GM12878 (cell line): ENCODE measurements at regions not wholly inside any gene's neighbourhood (a gene's known extent, or its start where the extent isn't known, plus 50 kb on each side); places are given as distances from the start of the nearest gene placed in this dataset.

Source experiments
- ATAC-seq: fragments of 200-7000 bp; cut with Tn5 transposase; 3 replicates; pipeline ENCODE4 v1.9.1; 2020; ENCODE audit warnings: mild to moderate bottlenecking, moderate library complexity
- BruUV-seq: library from RNA; stranded (reverse); fragments of 400-500 nt; replicated peaks from 2 replicates; lab custom pipeline; 2021; lab: Mats Ljungman, UMichigan
- CTCF ChIA-PET: fragments of 300-600 bp; sonication (Branson Sonifier 250); formaldehyde crosslinking; extraction: SDS; loops from one replicate; lab custom pipeline; 2021; ENCODE audit warnings: inconsistent platforms; lab: Yijun Ruan, JAX
- POLR2A ChIA-PET: fragments of 350-600 bp; formaldehyde crosslinking; extraction: SDS; loops from one replicate; lab custom pipeline; 2021; ENCODE audit warnings: inconsistent platforms; lab: Charles Lee
- RAD21 ChIA-PET: fragments of 300-600 bp; sonication (Branson Sonifier 250); formaldehyde crosslinking; loops from one replicate; lab custom pipeline; 2023; ENCODE audit warnings: antibody characterized with exemption; ENCODE audit not compliant: unreplicated experiment; lab: Charles Lee
- SMC1A ChIA-PET: fragments of 300-600 bp; sonication (Branson Sonifier 250); formaldehyde crosslinking; loops from one replicate; lab custom pipeline; 2023; ENCODE audit not compliant: unreplicated experiment, uncharacterized antibody; lab: Charles Lee
- DNase-seq: peaks from one replicate; pipeline ENCODE4 v3.0.0-alpha.2; 2011; ENCODE audit warnings: low read depth, low spot score
- FAIRE-seq: peaks from 3 replicates; lab custom pipeline; 2011; peaks lifted over from hg19 to GRCh38; lab: Jason Lieb, UNC
- H2AFZ ChIP-seq: 2 replicates; pipeline ENCODE4 v1.6.0; 2011; ENCODE audit warnings: low read depth, low read length, control low read depth; ENCODE audit not compliant: control insufficient read depth
- H3K27ac ChIP-seq: 2 replicates; pipeline ENCODE4 v1.5.1; 2011; ENCODE audit warnings: control low read depth; ENCODE audit not compliant: control insufficient read depth, insufficient read depth
- H3K27me3 ChIP-seq, 2 experiments: replicated peaks in 1 of 2; 2 replicates each; pipeline versions ENCODE4 v1.6.0 to v1.6.1; 2011; ENCODE audit warnings: low read length in 1 of 2; ENCODE audit not compliant: control insufficient read depth in 2 of 2, insufficient read depth in 2 of 2
- H3K36me3 ChIP-seq, 2 experiments: 2 replicates each; pipeline ENCODE4 v1.5.1; 2011; ENCODE audit warnings: low read length in 1 of 2; ENCODE audit not compliant: control insufficient read depth in 2 of 2, insufficient read depth in 2 of 2
- H3K4me1 ChIP-seq: 2 replicates; pipeline ENCODE4 v1.6.1; 2011; ENCODE audit warnings: mild to moderate bottlenecking, low read length, moderate library complexity, mixed read lengths; ENCODE audit not compliant: control insufficient read depth, insufficient read depth
- H3K4me2 ChIP-seq: 2 replicates; pipeline ENCODE4 v1.6.0; 2011; ENCODE audit warnings: control low read depth; ENCODE audit not compliant: control insufficient read depth, insufficient read depth
- H3K4me3 ChIP-seq: fragments of 200-600 bp; sonication (generic); 2 replicates; pipeline ENCODE4 v1.5.1; 2016
- H3K79me2 ChIP-seq: 2 replicates; pipeline ENCODE4 v1.6.0; 2011; ENCODE audit warnings: low read length; ENCODE audit not compliant: control insufficient read depth, insufficient read depth
- H3K9ac ChIP-seq: 2 replicates; pipeline ENCODE4 v1.8.0; 2011; ENCODE audit warnings: low read length, control low read depth, mixed read lengths; ENCODE audit not compliant: control insufficient read depth, insufficient read depth
- H3K9me3 ChIP-seq: replicated peaks from 3 replicates; pipeline ENCODE4 v1.5.1; 2011; ENCODE audit warnings: mild to moderate bottlenecking, low read length; ENCODE audit not compliant: control insufficient read depth, insufficient read depth
- H4K20me1 ChIP-seq: 2 replicates; pipeline ENCODE4 v1.6.0; 2011; ENCODE audit not compliant: control insufficient read depth, insufficient read depth
- GATAD2B ChIP-seq: fragments of 450-650 bp; conservative IDR thresholded peaks from 2 replicates; pipeline ENCODE4 v1.6.1; 2017; ENCODE audit warnings: low read depth, mild to moderate bottlenecking, moderate library complexity
- MAX ChIP-seq: IDR thresholded peaks from 2 replicates; pipeline ENCODE4 v1.6.1; 2012; ENCODE audit warnings: low read depth, low read length, improper control_type of control experiment
- TAF1 ChIP-seq: IDR thresholded peaks from 2 replicates; pipeline ENCODE4 v1.6.1; 2011; ENCODE audit warnings: mild to moderate bottlenecking, low read depth, low read length, borderline replicate concordance
- YY1 ChIP-seq: IDR thresholded peaks from 2 replicates; pipeline ENCODE4 v1.6.1; 2011; ENCODE audit warnings: low read depth, mild to moderate bottlenecking, low read length
- WGBS: methylation state at CpG from one replicate; pipeline ENCODE4 v1.1.6; 2016; ENCODE audit warnings: low lambda C conversion rate; ENCODE audit not compliant: insufficient replicate concordance, insufficient coverage; ENCODE audit errors: missing lambda C conversion rate; 5-methylcytosine and 5-hydroxymethylcytosine counted together
- in situ Hi-C: fragments of 300-500 bp; cut with MboI; formaldehyde crosslinking; loops from 9 replicates; pipeline ENCODE4 v1.14.3; 2018; ENCODE audit warnings: mixed read lengths
- intact Hi-C: fragments of 100-400 bp; cut with micrococcal nuclease; formaldehyde crosslinking; loops from one replicate; pipeline ENCODE4 v1.14.2; 2022; ENCODE audit not compliant: unreplicated experiment
- TF ChIP-seq, protein P1 (sequence below): fragments of 450-650 bp; IDR thresholded peaks from 2 replicates; pipeline ENCODE4 v1.6.1; 2017; ENCODE audit warnings: mild to moderate bottlenecking

GRCh38 chr15:47990821-47991220, 130.0 kb upstream of the SLC24A5 start:
- CTCF ChIA-PET, result interaction anchor here (0.9 to 5.9 kb wide), 3 partner anchors 94 to 797 kb away, joined by 3 to 62 read pairs (median 6); no protein-coding TSS in a partner anchor

More at GRCh38 chr15:47990821-47991220, 130.0 kb upstream of the SLC24A5 start:
- SMC1A ChIA-PET, result no interaction called here
- no peaks in the 10 kb centered on the region for H3K4me1 ChIP-seq
- DNase-seq (no peak), ATAC-seq (no peak), FAIRE-seq (no peak)
- H3K4me2 ChIP-seq, result no peak overlapping the region
- WGBS, result 51% methylated on average over 2 of the region's 2 CpGs
- intact Hi-C loops, result no loop called here
- H3K27ac ChIP-seq, result no peak overlapping the region
- in situ Hi-C loops, result loop anchor here (5.0 to 25.0 kb wide), 2 partner anchors 794 to 1679 kb away; no protein-coding TSS in a partner anchor
- RAD21 ChIA-PET, result interaction anchor here (1.2 kb wide), 1 partner anchor 295 kb away, joined by 3 read pairs; no protein-coding TSS in a partner anchor
- H3K79me2 ChIP-seq, result no peaks in the 10 kb centered on the region
- POLR2A ChIA-PET, result no interaction called here
- no peaks in the 10 kb centered on the region for H4K20me1 ChIP-seq
- TF ChIP-seq, protein P1, sequence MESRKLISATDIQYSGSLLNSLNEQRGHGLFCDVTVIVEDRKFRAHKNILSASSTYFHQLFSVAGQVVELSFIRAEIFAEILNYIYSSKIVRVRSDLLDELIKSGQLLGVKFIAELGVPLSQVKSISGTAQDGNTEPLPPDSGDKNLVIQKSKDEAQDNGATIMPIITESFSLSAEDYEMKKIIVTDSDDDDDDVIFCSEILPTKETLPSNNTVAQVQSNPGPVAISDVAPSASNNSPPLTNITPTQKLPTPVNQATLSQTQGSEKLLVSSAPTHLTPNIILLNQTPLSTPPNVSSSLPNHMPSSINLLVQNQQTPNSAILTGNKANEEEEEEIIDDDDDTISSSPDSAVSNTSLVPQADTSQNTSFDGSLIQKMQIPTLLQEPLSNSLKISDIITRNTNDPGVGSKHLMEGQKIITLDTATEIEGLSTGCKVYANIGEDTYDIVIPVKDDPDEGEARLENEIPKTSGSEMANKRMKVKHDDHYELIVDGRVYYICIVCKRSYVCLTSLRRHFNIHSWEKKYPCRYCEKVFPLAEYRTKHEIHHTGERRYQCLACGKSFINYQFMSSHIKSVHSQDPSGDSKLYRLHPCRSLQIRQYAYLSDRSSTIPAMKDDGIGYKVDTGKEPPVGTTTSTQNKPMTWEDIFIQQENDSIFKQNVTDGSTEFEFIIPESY, result no peak
- TF ChIP-seq YY1 (no peak), GATAD2B (no peak), MAX (no peak), TAF1 (no peak)
- H3K4me3 ChIP-seq, result no peak overlapping the region
- H3K9me3 ChIP-seq, result no peaks in the 10 kb centered on the region
- no peaks in the 10 kb centered on the region for H3K27me3 ChIP-seq
- BruUV-seq, result no TSS peak
- no peaks in the 10 kb centered on the region for H3K36me3 ChIP-seq
- no peak overlapping the region for H2AFZ ChIP-seq
- H3K9ac ChIP-seq, result no peak overlapping the region
